ENCODE measurements at regions not wholly inside any gene's neighbourhood (a gene's known extent, or its start where the extent isn't known, plus 50 kb on each side); places are given as distances from the start of the nearest gene placed in this dataset.

DNA sequence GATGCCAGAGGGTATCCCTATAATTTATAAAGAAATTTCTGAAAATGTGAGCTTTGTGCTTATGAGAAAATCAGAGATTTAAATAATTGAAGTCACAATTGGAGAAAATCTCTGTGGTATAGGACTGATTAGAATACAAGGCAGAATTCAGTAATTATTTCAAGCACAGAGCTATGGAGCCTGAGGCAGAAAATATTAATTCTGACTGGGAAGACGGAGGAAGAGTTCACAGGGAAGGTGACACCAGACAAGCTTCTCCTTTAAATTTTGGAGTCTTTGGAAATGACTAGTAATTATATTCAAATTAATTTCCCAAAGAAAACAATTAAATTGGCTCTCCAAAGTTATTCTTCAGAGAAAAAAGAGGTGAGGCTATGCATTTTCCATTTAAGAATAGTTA lies 121.5 kb downstream of the CHRM3 start:
- H3K27ac ChIP-seq, result no peak overlapping the region
- TF ChIP-seq CTCF (conservative IDR thresholded peaks at IDR 0.05), result no peak

- no peak overlapping the region for H3K27ac ChIP-seq
- no peak for TF ChIP-seq CTCF (conservative IDR thresholded peaks at IDR 0.05)
Measured at GRCh38 chr1:239511875-239512274, 125.5 kb downstream of the CHRM3 start.

GRCh38 chr1:239516579-239516978 lies 130.2 kb downstream of the CHRM3 start:
- H3K27ac ChIP-seq, result no peak overlapping the region
- no peak for TF ChIP-seq CTCF (conservative IDR thresholded peaks at IDR 0.05)

GRCh38 chr1:239526391-239526790 lies 140.0 kb downstream of the CHRM3 start:
- no peak overlapping the region for H3K27ac ChIP-seq
- no peak for TF ChIP-seq CTCF (conservative IDR thresholded peaks at IDR 0.05)

DNA sequence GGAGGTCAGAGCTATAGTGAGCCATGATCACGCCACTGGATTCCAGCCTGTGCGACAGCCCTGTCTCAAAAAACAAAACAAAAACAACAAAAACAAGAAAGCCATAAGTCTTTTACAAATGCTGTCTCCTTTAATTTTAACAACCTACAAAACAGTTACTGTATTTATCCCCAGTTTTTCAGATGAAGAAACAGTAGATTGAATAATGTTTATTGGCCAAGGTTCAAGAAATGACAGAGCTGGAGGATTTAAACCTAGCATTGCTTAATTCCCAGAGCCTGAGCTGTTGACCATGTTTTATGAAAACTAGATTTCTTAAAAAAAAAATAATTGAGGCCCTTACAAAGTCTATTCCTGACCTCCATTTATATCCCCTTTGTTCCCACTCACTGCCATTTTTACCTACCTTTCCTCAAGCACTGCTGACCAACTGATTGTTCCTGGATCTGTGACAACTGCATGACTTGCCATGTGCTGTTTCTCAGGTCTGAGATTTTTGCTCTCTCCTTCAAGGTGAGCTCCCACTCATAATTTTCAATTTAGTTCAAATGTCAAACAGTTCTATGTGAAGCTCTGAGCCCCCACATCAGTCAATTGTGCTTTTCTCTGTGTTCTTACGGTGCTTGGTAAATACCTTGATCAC lies 140.8 kb downstream of the CHRM3 start:
- H3K27ac ChIP-seq, result no peak overlapping the region
- no peak for TF ChIP-seq CTCF (conservative IDR thresholded peaks at IDR 0.05)

GRCh38 chr1:239536165-239536849 lies 149.9 kb downstream of the CHRM3 start:
- TF ChIP-seq CTCF (conservative IDR thresholded peaks at IDR 0.05), result no peak
- H3K27ac ChIP-seq, result no peak overlapping the region

DNA sequence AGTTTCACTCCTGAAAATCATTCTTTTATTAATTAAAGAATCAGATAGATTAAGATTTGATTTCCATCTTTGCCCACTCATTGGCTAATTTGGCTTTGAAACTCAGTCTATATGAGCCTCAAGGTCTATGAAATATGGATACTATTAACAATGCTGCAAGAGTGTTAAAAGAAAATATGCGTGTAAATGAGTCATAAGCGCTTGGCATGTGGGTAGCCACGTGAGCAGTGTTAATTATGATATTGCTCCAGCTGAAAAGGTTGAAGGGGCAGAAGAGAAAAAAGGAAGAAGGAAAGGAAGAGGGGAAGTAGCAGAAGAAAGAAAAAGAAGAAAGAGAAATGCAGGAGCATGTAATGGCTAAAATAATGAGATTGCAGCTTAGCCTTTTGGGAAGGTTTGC lies 151.4 kb downstream of the CHRM3 start:
- no peak overlapping the region for H3K27ac ChIP-seq
- no peak for TF ChIP-seq CTCF (conservative IDR thresholded peaks at IDR 0.05)
